ENCODE measurements at regions not wholly inside any gene's neighbourhood (a gene's known extent, or its start where the extent isn't known, plus 50 kb on each side); places are given as distances from the start of the nearest gene placed in this dataset.
A peak's percentile ranks its signal among the peaks of the same experiment; 100 is the strongest.
"Not testable (repeated sequence)": the region's sequence is repeated elsewhere in the genome, so short reads cannot be mapped to it uniquely, and the experiment has no call there.

DNA sequence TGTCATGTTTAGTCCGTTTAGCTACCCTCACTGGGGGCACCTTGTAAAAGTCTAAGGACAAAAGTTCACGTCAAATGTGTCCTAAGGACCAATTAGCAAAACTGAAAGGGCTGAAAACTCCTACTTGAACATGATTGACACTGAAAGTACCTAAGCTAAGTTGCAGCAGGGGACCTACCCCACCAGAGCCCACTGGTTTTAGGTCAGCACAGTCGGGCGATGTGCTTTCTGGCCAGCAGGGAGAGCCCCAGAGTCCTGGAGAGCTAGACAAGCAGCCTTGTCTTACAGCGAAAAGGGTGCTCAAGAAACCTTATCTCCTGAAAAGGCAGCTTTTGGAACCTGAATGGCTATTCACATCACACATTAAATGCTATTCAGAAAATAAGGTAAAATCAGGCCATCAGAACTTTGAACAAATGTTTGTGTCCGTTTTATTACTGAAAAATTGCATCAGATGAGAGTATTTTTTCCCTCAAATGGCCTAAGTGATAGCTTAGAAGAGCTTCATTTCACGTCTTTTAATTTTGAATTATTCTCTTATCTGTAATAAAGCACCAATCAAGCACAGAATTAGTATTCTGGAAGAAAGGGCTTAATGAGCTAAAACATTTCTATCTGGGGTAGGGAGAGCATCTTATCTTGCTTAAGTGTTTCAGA is 52.2 kb upstream of the MKI67 start:
- DNase-seq: peak; percentile 22

DNA sequence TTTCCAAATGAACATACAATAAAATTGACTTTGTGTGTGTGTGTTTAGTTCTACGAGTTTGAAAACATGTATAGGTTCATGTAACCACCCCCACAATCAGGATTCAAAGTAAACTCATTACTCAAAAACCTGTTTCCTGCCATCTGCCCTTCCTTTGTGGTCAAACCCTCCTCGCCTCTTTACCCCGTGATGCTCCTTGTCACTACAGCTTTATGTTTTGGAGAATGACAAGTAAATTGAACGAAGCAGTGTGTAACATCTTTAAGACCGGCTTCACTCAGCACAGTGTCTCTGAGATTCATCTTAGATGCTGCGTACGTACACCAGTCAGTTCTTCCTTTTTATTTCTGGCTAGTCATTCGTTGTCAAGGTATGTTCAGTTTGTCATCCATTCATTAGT is 54.6 kb upstream of the MKI67 start:
- no peak for DNase-seq

DNA sequence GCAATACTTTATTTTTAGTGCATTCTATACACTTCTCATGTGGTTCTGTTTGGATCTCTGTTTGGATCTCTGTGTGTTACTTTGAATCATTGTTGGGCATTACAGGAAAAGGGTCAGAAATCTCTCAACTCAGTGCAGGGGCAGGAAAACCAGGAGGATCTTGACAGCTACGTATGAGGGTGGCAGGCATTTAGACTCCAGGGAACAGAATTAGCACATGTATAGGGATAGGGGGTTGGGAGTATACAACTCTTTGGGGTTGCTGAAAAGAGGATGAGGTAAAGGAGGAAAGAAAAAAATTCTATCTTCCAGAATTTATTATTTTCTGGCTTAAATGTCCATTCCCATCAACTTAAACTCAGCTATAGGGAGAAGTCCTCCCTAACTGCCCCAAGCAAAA is 59.4 kb upstream of the MKI67 start:
- DNase-seq: no peak

DNA sequence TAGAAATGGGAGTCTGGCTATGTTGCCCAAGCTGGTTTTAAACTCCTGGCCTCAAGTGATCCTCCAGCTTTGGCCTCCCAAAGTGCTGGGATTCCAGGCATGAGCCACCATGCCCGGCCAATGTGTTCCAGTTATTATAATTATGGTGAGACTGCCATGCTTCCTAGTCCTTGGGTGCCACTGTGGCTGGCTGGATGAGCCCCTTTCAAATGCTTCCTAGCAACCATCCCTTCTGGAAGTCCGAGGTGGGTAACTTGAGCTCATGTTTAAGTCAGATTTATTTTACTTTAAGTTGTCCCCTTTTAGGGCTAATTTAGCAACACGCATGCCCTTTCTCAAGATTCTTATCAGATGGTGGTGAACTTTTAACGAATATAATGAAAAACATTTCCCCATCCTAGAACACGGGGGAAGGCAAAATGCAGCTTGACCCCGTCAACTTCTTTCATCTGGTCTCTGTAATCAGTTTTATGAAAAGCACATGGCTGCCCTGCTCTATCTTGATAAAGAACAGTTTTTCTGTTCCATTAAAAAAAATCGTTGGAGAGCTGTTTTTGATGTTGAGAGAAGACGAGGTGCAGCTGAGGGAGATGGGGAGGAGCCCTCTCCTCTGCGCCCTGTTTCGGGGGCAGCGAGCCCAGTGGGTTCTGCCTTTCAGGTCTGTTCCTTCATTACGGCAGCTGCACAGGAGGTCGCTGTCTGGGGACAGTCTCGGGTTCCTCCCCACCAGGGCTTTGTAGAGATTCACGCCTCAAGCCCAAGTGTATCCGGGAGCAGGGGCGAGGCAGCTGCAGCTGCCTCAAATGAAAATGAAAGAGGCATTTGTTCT is 61.0 kb upstream of the MKI67 start:
- DNase-seq: no peak

DNA sequence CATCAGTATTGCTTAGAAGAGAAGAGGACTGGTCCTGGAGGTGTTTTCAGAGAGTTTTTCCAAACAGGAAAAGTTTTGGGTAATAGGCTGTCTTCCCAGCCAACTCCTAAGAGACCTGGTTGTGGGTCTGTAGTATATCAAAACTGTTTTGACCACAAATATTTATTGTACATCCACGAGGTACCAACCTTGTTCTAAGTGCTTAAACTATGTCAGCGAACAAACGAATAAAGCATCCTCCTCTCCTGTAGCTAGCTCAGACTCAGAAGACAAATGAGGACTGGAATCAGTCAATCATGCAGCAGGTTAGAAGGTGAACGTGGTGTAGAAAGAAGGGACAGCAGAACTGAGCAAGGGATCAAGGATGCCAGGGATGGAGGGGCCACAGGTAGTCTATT is 61.6 kb upstream of the MKI67 start:
- DNase-seq: no peak

DNA sequence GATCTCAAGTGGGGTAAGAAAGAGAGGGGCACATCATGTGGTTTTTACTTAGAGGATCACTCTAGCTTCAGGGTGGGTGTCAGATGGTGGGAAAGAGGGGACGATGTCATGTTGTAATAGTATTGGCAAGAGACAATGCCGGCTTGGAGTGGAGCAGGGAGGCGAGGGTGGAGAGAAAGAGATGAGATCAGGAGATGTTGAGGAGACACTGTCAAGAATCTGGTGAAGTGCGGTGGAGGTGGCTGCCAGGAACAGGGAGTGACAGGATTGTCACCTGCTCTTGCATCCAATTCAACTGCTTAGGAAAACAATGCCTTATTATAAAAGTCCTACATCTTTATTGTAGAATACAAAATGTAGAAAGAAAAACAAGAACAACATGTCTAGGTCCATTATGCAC is 63.0 kb upstream of the MKI67 start:
- DNase-seq: no peak

DNA sequence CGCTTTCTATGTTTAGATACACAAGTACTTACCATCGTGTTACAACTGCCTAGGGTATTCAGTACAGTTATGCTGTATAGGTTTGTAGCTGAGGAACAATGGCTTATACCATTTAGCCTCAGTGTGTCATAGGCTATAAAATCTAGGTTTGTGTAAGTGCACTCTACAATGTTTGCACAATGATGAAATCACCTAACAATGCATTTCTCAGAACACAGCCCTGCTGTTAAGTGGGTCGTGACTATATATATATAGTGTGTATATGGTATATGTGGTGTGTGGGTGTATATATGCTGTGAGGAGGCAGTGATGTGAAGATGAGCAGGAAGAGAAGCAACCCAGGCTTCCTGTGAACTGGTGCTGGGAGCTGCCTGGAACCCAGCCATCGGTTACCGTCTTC is 65.6 kb upstream of the MKI67 start:
- DNase-seq: no peak

DNA sequence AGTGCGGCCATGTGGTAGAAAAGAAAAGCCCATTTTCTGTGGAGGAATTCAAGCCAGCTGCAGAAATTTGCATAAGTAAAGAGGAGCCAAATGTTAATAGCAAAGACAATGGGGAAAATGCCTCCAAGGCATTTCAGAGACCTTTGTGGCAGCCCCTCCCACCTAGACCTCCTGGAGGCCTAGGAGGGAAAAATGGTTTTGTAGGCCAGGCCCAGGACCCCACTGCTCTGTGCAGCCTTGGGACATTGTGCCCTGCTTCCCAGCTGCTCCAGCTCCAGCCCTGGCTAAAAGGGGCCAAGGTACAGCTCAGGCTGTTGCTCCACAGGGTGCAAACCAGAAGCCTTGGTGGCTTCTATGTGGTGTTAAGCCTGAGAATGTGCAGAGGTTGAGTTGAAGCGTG is 75.6 kb upstream of the MKI67 start:
- DNase-seq: not testable (repeated sequence)

DNA sequence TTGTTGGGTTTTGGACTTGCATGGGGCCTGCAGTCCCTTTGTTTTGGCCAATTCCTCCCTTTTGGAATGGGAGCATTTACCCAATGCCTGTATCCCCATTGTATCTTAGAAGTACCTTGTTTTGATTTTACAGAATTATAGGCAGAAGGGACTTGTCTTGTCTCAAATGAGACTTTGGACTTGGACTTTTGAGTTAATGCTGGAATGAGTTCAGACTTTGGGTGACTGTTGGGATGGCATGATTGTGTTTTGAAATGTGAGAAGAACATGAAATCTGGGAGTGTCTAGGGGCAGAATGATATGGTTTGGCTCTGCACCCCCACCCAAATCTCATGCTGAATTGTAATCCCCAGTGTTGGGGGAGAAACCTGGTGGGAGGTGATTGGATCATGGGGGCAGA is 76.8 kb upstream of the MKI67 start:
- DNase-seq: no peak

DNA sequence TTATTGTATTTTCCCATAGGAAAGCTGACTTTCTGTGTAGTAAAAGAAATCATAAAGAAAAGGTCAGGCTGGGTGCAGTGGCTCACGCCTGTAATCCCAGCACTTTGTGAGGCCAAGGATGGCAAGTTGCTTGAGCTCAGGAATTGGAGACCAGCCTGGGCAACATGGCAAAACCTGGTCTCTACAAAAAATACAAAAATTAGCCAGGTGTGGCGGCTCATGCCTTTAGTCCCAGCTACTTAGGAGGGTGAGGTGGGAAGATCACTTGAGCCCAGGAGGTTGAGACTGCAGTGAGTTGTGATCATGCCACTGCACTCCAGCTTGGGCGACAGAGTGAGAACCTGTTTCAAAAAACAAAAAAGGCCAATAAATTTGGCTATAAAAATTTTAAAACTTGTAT is 79.4 kb upstream of the MKI67 start:
- DNase-seq: not testable (repeated sequence)

DNA sequence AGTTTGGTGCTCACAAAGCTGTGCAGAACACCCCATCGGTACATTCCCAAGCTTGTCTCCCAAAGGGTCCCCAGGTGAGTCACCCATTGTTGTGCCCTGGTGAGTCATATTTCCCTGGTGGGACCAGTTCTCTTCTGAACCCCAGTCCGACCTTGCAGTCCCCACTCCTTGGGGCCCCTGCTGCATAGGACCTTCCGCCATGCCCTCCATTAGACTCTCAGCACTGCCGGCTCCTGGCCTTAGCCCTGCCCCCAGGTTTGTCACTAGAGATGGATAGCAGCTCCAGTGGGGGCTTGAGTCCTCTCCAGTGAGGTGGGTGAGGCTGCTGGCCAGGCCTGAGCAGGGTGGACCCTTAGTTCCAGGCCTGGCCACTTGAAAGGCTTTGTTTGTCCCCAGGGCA is 80.5 kb upstream of the MKI67 start:
- no peak for DNase-seq

DNA sequence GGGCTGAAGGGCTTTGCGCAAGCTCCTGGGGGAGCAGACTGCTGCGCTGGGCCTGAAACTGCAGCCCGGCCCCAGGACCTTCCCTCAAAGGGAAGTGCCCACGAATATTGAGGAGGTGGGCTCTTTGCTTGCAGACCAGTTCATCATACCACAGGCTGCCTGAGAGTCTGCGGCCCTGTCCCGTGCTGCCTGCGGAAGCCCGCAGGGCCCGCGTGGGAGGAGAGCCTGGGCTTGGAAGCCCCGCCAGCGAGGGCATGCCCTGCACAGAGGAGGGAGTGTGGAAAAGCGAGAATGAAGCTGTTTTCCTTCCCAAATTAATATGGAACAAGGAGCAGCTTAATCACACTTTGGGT is 83.6 kb upstream of the MKI67 start:
- DNase-seq: no peak

DNA sequence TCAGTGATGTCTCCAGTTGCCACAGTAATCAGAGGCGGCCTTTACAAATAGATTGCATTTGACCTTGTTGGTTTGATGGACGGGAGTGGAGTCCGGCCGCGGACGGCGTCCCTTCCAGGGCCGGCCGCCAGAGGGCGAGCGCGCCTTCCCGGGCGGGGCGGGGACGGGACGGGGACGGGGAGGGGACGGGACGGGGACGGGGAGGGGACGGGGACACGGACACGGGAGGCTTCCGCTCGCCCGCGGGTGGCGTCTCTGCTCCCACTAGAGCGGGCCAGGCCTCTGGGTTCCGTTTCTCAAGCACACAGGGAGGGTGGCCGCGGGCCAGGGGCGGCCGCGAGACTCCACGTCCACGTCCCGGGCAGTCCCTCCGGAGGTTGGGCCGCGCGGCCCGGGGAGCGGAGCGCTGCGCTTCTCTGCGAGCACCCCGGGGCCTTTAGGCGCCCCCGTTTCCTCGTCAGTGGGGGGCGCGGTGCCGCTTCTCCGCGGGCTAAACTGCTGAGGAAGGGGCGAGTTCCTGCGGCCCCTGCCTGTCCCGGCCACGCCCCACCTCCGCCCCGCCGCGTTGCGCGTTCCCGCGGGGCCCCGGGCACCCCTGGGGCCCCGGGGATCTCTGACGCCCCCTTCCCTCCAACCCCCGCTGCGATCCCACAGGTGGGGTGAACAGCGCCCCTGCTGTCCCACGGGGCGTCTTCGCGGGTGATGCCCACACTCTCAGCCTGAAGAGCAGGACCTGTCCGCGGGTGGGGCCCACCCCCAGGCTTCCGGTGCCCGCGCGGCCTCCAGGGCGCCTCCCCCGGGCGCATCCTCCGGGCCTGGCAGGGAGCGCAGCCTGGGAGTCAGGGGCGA is 84.2 kb upstream of the MKI67 start:
- no peak for DNase-seq

DNA sequence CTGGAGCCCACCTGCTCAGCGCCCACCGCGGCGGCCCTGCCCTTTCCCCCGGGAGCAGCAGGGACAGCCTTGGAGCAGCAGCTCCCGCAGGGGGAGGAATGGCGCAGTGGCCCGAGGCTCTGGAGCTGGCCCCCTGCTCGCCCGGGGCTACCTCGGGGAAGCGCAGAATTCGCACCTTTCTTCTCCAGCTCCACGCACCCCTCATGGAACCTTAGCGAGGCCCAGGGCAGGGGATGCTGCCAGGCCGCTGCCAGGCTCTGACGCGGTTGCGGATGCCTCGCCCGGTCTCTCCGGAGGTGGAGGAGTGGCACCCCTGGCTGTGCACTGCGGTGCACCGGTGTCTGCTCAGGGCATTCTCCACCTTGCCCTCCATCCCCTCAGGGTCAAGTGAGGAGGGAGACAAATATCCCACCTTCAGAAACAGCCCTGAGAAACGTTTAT is 84.9 kb upstream of the MKI67 start:
- no peak for DNase-seq

DNA sequence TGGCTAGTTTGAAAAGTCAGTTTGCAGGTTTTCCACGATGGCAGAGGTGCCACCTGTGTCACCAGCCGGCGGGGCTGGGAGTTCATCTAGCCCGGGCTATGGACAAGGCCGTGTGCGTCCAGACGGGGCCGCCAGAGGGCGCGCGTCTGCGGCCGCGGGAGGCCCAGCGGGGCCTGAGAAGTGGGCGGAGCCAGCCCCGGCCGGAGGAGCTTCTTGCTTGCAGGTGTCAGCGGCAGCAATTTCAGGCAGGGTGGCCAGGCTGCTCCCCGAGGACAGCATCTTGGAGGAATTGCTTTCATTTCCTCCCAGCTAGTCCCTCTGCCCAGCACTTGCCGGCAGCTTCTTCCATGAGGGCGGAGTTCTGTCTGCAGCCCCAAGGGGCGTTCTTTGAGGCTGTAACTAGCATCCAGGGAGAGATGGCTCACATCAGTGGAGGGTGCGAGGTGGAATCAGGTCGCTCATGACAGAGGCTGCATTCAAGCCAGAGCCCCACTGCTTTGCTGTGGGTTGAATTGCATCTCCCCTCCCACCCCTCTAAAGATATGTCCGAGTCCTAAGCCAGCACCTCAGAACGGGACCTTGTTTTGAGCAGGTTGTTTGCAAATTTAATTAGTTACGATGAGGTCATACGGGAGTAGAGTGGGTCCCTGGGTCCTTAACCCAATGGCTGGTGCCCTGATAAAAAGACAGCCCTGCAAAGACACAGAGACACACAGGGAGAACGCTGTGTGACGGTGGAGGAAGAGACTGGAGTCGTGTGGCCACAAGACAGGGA is 85.9 kb upstream of the MKI67 start:
- DNase-seq: peak; percentile 48

DNA sequence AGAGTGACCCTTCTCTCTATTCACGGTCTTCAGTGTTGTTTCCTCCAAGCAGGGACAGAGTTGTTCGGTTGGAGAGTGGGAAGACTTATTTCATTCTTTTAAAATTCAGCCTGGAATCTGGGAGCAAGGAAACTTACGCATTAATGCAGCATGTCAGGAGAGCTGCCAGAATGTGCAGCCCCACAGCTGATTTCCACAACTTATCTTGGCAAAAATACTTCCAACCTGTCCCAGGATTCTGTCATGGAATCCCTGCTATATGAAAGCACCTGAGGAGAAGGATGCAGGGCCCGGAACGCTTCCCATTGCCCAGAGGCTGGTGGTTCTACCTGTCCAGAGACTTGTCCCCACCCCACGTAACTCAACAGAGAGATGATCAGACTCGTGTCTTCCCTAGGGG is 86.9 kb upstream of the MKI67 start:
- no peak for DNase-seq

DNA sequence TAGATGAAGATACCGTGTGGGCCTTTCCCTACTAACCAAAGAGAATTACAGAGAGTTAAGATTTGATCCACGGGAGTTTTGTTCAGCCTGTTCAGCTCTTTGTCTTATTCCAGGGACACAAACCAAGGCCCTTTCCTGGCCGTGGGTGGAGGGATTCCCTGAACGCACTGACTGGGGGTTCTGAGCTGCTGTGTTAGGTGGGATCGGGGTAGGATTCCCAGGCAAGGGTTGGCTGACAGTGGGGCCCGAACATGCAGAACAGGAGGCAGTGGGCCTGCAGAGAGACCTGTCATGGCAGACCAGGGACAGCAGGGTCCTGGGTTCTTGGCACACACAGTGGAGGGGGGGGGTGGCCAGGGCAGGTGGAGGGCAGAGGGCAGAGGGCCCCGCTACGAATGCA is 89.5 kb upstream of the MKI67 start:
- no peak for DNase-seq

DNA sequence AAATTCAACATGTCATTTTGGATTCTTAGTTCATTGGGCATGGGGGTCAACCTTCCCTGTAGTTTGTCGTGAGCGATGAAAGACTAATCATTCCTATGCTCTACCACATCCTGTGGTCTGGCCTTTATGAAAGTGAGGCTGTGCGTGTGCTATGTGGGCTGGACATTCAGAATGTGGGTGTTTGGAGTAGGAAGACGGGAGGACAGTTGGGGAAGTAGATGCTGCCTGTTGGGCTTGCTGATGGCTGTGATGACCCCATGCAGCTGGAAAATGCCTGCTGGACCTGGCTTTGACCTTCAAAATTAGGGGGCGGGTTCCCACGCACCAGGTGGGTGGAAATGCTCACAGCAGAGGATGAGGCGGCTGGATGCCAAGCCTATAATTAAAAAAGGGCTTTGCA is 90.9 kb upstream of the MKI67 start:
- DNase-seq: no peak

DNA sequence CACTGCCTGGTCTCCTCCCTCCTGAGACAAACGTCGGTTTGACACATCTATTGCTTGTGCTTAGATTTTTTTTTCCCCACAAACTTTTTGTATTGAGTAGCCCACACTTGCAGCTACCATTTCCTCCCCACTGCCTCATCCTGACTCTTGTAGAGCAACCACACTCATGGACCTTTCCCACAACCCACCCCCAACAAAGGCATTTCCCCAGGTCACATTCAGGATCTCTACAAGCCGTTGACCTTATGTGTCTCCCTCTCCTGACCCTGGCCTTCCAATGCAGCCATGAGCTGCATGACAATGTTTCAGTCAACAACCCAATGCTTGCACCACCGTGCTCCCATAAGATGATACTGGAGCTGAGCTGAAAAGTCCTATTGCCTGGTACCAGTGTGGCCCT is 91.9 kb upstream of the MKI67 start:
- no peak for DNase-seq

DNA sequence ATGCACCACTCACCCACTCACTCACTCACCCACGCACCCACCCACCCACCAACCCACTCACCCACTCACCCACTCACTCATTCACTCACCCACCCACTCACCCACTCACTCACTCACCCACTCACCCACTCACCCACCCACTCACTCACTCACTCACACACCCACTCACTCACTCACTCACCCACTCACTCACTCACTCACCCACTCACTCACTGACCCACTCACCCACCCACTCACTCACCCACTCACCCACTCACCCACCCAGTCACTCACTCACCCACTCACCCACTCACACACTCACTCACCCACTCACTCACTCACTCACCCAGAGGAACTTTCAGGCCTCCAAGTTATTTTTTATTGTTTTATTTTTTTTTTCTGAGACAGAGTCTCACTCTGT is 93.1 kb upstream of the MKI67 start:
- no peak for DNase-seq

DNA sequence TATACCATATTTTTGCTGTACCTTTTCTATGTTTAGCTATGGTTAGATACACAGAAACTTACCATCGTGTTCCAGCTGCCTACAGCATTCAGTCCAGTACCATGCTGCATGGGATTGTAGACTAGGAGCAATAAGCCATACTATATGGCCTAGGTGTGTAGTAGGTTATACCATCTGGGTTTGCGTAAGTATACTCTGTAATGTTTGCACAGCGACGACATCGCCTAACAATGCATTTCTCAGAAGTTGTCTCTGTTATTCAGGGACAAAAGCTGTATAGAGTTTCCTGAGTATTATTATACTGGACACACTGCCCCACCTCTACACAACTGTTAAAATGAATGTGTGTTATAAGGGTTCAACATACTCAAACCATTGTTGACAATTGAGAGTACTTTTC is 93.8 kb upstream of the MKI67 start:
- no peak for DNase-seq

DNA sequence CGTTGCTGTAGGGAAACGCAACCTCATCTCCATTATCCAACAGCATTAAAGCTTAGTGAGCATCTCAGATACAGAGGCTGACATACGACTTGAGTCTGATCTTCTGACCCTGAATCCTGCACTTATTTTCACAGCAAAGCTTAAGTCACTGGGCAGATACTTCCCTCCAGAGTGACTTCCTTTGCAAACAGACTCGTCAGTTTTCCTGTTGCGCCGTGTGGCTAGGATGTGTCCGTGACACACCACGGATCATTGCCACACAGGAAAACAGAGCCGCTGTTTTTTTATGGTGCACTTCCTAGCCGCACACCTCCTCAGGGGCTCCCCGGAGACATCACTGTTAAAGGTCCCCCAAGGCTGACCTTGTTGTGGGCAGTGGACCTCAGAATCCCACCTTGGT is 94.9 kb upstream of the MKI67 start:
- no peak for DNase-seq

DNA sequence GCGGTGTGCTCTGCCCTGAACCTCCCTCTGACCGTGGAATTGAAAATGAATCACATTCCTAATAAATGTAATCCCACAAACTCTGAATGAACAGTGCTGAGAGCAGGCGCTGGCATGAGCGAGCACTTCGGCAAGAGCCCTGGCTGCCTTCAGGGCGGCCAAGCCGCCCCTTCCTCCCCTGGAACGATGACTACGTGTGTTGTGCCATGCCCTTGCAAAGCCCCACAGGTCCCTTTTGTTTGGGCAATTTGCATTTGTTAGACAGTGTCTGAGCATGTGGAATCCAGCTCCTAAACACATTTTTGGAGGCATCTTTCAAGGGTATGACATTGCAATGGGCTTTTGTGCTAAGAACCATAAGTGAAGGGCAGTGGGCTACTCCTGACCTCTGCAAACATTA is 95.6 kb upstream of the MKI67 start:
- no peak for DNase-seq
